Fibroblast of pulmonary artery (primary cell): ENCODE measurements at regions not wholly inside any gene's neighbourhood (a gene's known extent, or its start where the extent isn't known, plus 50 kb on each side); places are given as distances from the start of the nearest gene placed in this dataset.

Experiments
- DNase-seq: peaks from one replicate; pipeline ENCODE4 v3.0.0-alpha.2; 2010; ENCODE audit warnings: low read depth
- H3K4me3 ChIP-seq: replicated peaks from 2 replicates; pipeline ENCODE4 v1.5.1; 2011; ENCODE audit warnings: low read depth, mild to moderate bottlenecking, control low read depth, low read length, moderate library complexity
- CTCF ChIP-seq: IDR thresholded peaks from 2 replicates; pipeline ENCODE4 v1.5.1; 2011; ENCODE audit warnings: mild to moderate bottlenecking, control low read depth, low read length, inconsistent platforms; ENCODE audit errors: missing control alignments

GRCh38 chr2:200218645-200219044 lies 87.8 kb upstream of the SPATS2L start:
- DNase-seq = no peak
- no peak overlapping the region for H3K4me3 ChIP-seq
- TF ChIP-seq CTCF = no peak

- no peak for TF ChIP-seq CTCF
- no peak for DNase-seq
- H3K4me3 ChIP-seq = no peak overlapping the region
Observed at GRCh38 chr2:200219309-200220113, 87.0 kb upstream of the SPATS2L start.

GRCh38 chr2:200220251-200220650 lies 86.2 kb upstream of the SPATS2L start:
- TF ChIP-seq CTCF = no peak
- H3K4me3 ChIP-seq = no peak overlapping the region
- no peak for DNase-seq

GRCh38 chr2:200221055-200221955 lies 85.2 kb upstream of the SPATS2L start:
- TF ChIP-seq CTCF = no peak
- no peak for DNase-seq
- no peak overlapping the region for H3K4me3 ChIP-seq

- DNase-seq = no peak
- no peak for TF ChIP-seq CTCF
- no peak overlapping the region for H3K4me3 ChIP-seq
Observed at GRCh38 chr2:200222791-200223190, 83.7 kb upstream of the SPATS2L start.

GRCh38 chr2:200223205-200223784 lies 83.2 kb upstream of the SPATS2L start:
- DNase-seq = peak; percentile 27
- H3K4me3 ChIP-seq = no peak overlapping the region
- TF ChIP-seq CTCF = no peak
